ENCODE measurements at regions not wholly inside any gene's neighbourhood (a gene's known extent, or its start where the extent isn't known, plus 50 kb on each side); places are given as distances from the start of the nearest gene placed in this dataset.
"Not testable (repeated sequence)": the region's sequence is repeated elsewhere in the genome, so short reads cannot be mapped to it uniquely, and the experiment has no call there.

- FAIRE-seq; H4K20me1 ChIP-seq (ENCODE audit: control insufficient read depth, extremely low read depth, insufficient read depth, low read length); H3K27me3 ChIP-seq (ENCODE audit: control insufficient read depth, extremely low read depth, insufficient read depth, low read length); H3K9ac ChIP-seq (ENCODE audit: control insufficient read depth, extremely low read depth, insufficient read depth, low read length); dilution Hi-C loops (cut with MboI; ENCODE audit: extremely low pct_ligation_motif_present, low sequenced_read_pairs); H3K36me3 ChIP-seq (ENCODE audit: control insufficient read depth in 2 of 2, extremely low read depth in 1 of 2, insufficient read depth in 2 of 2, low read length in 2 of 2); H2AFZ ChIP-seq (ENCODE audit: control insufficient read depth, low read length); H3K4me3 ChIP-seq (ENCODE audit: control insufficient read depth in 2 of 3, extremely low read depth in 1 of 3, insufficient read depth in 2 of 3, low read depth in 1 of 3, low read length in 3 of 3); H3K9me1 ChIP-seq (ENCODE audit: control insufficient read depth, extremely low read depth, insufficient read depth, low read length); H3K79me2 ChIP-seq (ENCODE audit: control insufficient read depth, insufficient read depth, low read length); H3K27ac ChIP-seq (ENCODE audit: control insufficient read depth, insufficient read depth, low read length); DNase-seq (ENCODE audit: low read depth, low spot score); H3K9me3 ChIP-seq (ENCODE audit: control insufficient read depth, low read depth, low read length); H3K4me2 ChIP-seq (ENCODE audit: control insufficient read depth, extremely low read depth, insufficient read depth, low read depth, low read length): not testable (repeated sequence)
- H3K4me1 ChIP-seq (ENCODE audit: control insufficient read depth, extremely low read depth, insufficient read depth, low read length): peaks cover 12% of the 10 kb centered on the region
Observed at GRCh38 chr14:34381304-34381703, 80.7 kb downstream of the SPTSSA start.

- Histone ChIP-seq H3K9me1 (ENCODE audit: control insufficient read depth, extremely low read depth, insufficient read depth, low read length) (no peaks in the 10 kb centered on the region), H3K27ac (ENCODE audit: control insufficient read depth, insufficient read depth, low read length) (no peak overlapping the region), H3K27me3 (ENCODE audit: control insufficient read depth, extremely low read depth, insufficient read depth, low read length) (no peaks in the 10 kb centered on the region), H3K4me3 (ENCODE audit: control insufficient read depth in 2 of 3, extremely low read depth in 1 of 3, insufficient read depth in 2 of 3, low read depth in 1 of 3, low read length in 3 of 3) (no peak overlapping the region), H3K4me2 (ENCODE audit: control insufficient read depth, extremely low read depth, insufficient read depth, low read depth, low read length) (no peak overlapping the region), H2AFZ (ENCODE audit: control insufficient read depth, low read length) (no peak overlapping the region), H3K79me2 (ENCODE audit: control insufficient read depth, insufficient read depth, low read length) (no peaks in the 10 kb centered on the region), H3K4me1 (ENCODE audit: control insufficient read depth, extremely low read depth, insufficient read depth, low read length) (peaks cover 20% of the 10 kb centered on the region), H3K36me3 (ENCODE audit: control insufficient read depth in 2 of 2, extremely low read depth in 1 of 2, insufficient read depth in 2 of 2, low read length in 2 of 2) (no peaks in the 10 kb centered on the region), H4K20me1 (ENCODE audit: control insufficient read depth, extremely low read depth, insufficient read depth, low read length) (no peaks in the 10 kb centered on the region), H3K9ac (ENCODE audit: control insufficient read depth, extremely low read depth, insufficient read depth, low read length) (no peak overlapping the region), H3K9me3 (ENCODE audit: control insufficient read depth, low read depth, low read length) (no peaks in the 10 kb centered on the region)
- FAIRE-seq: no peak
- TF ChIP-seq EZH2 (IDR thresholded peaks at IDR 0.05; ENCODE audit: low read length) (no peak), CTCF (optimal IDR thresholded peaks at IDR 0.05 in 1 of 3, IDR thresholded peaks at IDR 0.05 in 1 of 3, conservative IDR thresholded peaks at IDR 0.05 in 1 of 3; ENCODE audit: extremely low read depth in 1 of 3, insufficient read depth in 2 of 3, low read length in 3 of 3) (no peak)
- no peak for DNase-seq (ENCODE audit: low read depth, low spot score)
- dilution Hi-C loops (cut with MboI; ENCODE audit: extremely low pct_ligation_motif_present, low sequenced_read_pairs): no loop called here
Observed at GRCh38 chr14:34380471-34380845, 81.6 kb downstream of the SPTSSA start.

- dilution Hi-C loops (cut with MboI; ENCODE audit: extremely low pct_ligation_motif_present, low sequenced_read_pairs): no loop called here
- no peak overlapping the region for H3K4me3 ChIP-seq (ENCODE audit: control insufficient read depth in 2 of 3, extremely low read depth in 1 of 3, insufficient read depth in 2 of 3, low read depth in 1 of 3, low read length in 3 of 3)
- no peaks in the 10 kb centered on the region for H3K27me3 ChIP-seq (ENCODE audit: control insufficient read depth, extremely low read depth, insufficient read depth, low read length)
- no peaks in the 10 kb centered on the region for H3K36me3 ChIP-seq (ENCODE audit: control insufficient read depth in 2 of 2, extremely low read depth in 1 of 2, insufficient read depth in 2 of 2, low read length in 2 of 2)
- peak overlapping the region; percentile 16 for H2AFZ ChIP-seq (ENCODE audit: control insufficient read depth, low read length)
- TF ChIP-seq CTCF (optimal IDR thresholded peaks at IDR 0.05 in 1 of 3, IDR thresholded peaks at IDR 0.05 in 1 of 3, conservative IDR thresholded peaks at IDR 0.05 in 1 of 3; ENCODE audit: extremely low read depth in 1 of 3, insufficient read depth in 2 of 3, low read length in 3 of 3) (no peak), EZH2 (IDR thresholded peaks at IDR 0.05; ENCODE audit: low read length) (no peak)
- no peaks in the 10 kb centered on the region for H4K20me1 ChIP-seq (ENCODE audit: control insufficient read depth, extremely low read depth, insufficient read depth, low read length)
- no peak overlapping the region for H3K27ac ChIP-seq (ENCODE audit: control insufficient read depth, insufficient read depth, low read length)
- DNase-seq (ENCODE audit: low read depth, low spot score): no peak
- H3K4me2 ChIP-seq (ENCODE audit: control insufficient read depth, extremely low read depth, insufficient read depth, low read depth, low read length): peak overlapping the region; percentile 39
- no peaks in the 10 kb centered on the region for H3K79me2 ChIP-seq (ENCODE audit: control insufficient read depth, insufficient read depth, low read length)
- no peaks in the 10 kb centered on the region for H3K9me3 ChIP-seq (ENCODE audit: control insufficient read depth, low read depth, low read length)
- FAIRE-seq: no peak
- H3K4me1 ChIP-seq (ENCODE audit: control insufficient read depth, extremely low read depth, insufficient read depth, low read length): peaks cover 25% of the 10 kb centered on the region
- H3K9ac ChIP-seq (ENCODE audit: control insufficient read depth, extremely low read depth, insufficient read depth, low read length): no peak overlapping the region
- no peaks in the 10 kb centered on the region for H3K9me1 ChIP-seq (ENCODE audit: control insufficient read depth, extremely low read depth, insufficient read depth, low read length)
Observed at GRCh38 chr14:34379816-34380470, 82.1 kb downstream of the SPTSSA start.

All from keratinocyte (primary cell).